HG02798 (cell line): ENCODE measurements at regions not wholly inside any gene's neighbourhood (a gene's known extent, or its start where the extent isn't known, plus 50 kb on each side); places are given as distances from the start of the nearest gene placed in this dataset.
"Not testable (repeated sequence)": the region's sequence is repeated elsewhere in the genome, so short reads cannot be mapped to it uniquely, and the experiment has no call there.

Experiments used
- ATAC-seq: cut with Tn5 transposase; IDR thresholded peaks from one replicate; pipeline ENCODE4 v1.9.1; 2021; ENCODE audit warnings: mild to moderate bottlenecking; ENCODE audit not compliant: unreplicated experiment, poor library complexity

GRCh38 chr11:97687111-97687510, 1297.3 kb downstream of the JRKL start:
- no peak for ATAC-seq

- no peak for ATAC-seq
These were observed 1301.2 kb downstream of the JRKL start for GRCh38 chr11:97691061-97691460.

GRCh38 chr11:97702951-97703350, 1313.1 kb downstream of the JRKL start:
- ATAC-seq = no peak

GRCh38 chr11:97703851-97704250, 1314.0 kb downstream of the JRKL start:
- ATAC-seq = no peak

- ATAC-seq = not testable (repeated sequence)
These were observed 1315.3 kb upstream of the CNTN5 start for GRCh38 chr11:97705441-97705840.

GRCh38 chr11:97717922-97718321, 1302.8 kb upstream of the CNTN5 start:
- no peak for ATAC-seq

GRCh38 chr11:97722065-97722464, 1298.7 kb upstream of the CNTN5 start:
- ATAC-seq = no peak

- ATAC-seq = no peak
These were observed 1298.0 kb upstream of the CNTN5 start for GRCh38 chr11:97722721-97723120.

GRCh38 chr11:97729546-97730272, 1291.0 kb upstream of the CNTN5 start:
- no peak for ATAC-seq

GRCh38 chr11:97732011-97732632, 1288.6 kb upstream of the CNTN5 start:
- ATAC-seq = no peak

GRCh38 chr11:97738751-97739150, 1282.0 kb upstream of the CNTN5 start:
- ATAC-seq = no peak

GRCh38 chr11:97739932-97740800, 1280.6 kb upstream of the CNTN5 start:
- ATAC-seq = no peak

- ATAC-seq = no peak
These were observed 1280.0 kb upstream of the CNTN5 start for GRCh38 chr11:97740801-97741151.

GRCh38 chr11:97742717-97743116, 1278.0 kb upstream of the CNTN5 start:
- ATAC-seq = no peak

- ATAC-seq = no peak
These were observed 1277.5 kb upstream of the CNTN5 start for GRCh38 chr11:97743205-97743742.

GRCh38 chr11:97745515-97746050, 1275.2 kb upstream of the CNTN5 start:
- ATAC-seq = no peak

GRCh38 chr11:97746818-97747217, 1273.9 kb upstream of the CNTN5 start:
- ATAC-seq = no peak

- ATAC-seq = no peak
These were observed 1269.3 kb upstream of the CNTN5 start for GRCh38 chr11:97751405-97751804.

- ATAC-seq = no peak
These were observed 1268.8 kb upstream of the CNTN5 start for GRCh38 chr11:97751952-97752351.

- no peak for ATAC-seq
These were observed 1265.8 kb upstream of the CNTN5 start for GRCh38 chr11:97754976-97755375.
